ENCODE measurements at regions not wholly inside any gene's neighbourhood (a gene's known extent, or its start where the extent isn't known, plus 50 kb on each side); places are given as distances from the start of the nearest gene placed in this dataset.

GRCh38 chrX:43508694-43509093 is 147.4 kb upstream of the MAOA start:
- no peak for DNase-seq (ENCODE audit: low spot score)

GRCh38 chrX:43510209-43510608 is 145.9 kb upstream of the MAOA start:
- no peak for DNase-seq (ENCODE audit: low spot score)

- no peak for DNase-seq (ENCODE audit: low spot score)
Measured at GRCh38 chrX:43513085-43513484, 143.0 kb upstream of the MAOA start.

GRCh38 chrX:43514820-43515219 is 141.3 kb upstream of the MAOA start:
- DNase-seq (ENCODE audit: low spot score): peak; percentile 2

GRCh38 chrX:43522582-43522981 is 133.5 kb upstream of the MAOA start:
- DNase-seq (ENCODE audit: low spot score): no peak

- DNase-seq (ENCODE audit: low spot score): no peak
Measured at GRCh38 chrX:43525901-43526610, 130.0 kb upstream of the MAOA start.

- no peak for DNase-seq (ENCODE audit: low spot score)
Measured at GRCh38 chrX:43526878-43527277, 129.2 kb upstream of the MAOA start.

- DNase-seq (ENCODE audit: low spot score): no peak
Measured at GRCh38 chrX:43527801-43528200, 128.3 kb upstream of the MAOA start.

GRCh38 chrX:43530837-43531236 is 125.3 kb upstream of the MAOA start:
- no peak for DNase-seq (ENCODE audit: low spot score)

- no peak for DNase-seq (ENCODE audit: low spot score)
Measured at GRCh38 chrX:43540318-43540717, 115.8 kb upstream of the MAOA start.

- no peak for DNase-seq (ENCODE audit: low spot score)
Measured at GRCh38 chrX:43551590-43551989, 104.5 kb upstream of the MAOA start.

GRCh38 chrX:43552156-43552555 is 103.9 kb upstream of the MAOA start:
- no peak for DNase-seq (ENCODE audit: low spot score)

- DNase-seq (ENCODE audit: low spot score): no peak
Measured at GRCh38 chrX:43552703-43553102, 103.4 kb upstream of the MAOA start.

GRCh38 chrX:43553257-43553656 is 102.8 kb upstream of the MAOA start:
- no peak for DNase-seq (ENCODE audit: low spot score)

GRCh38 chrX:43556207-43556606 is 99.9 kb upstream of the MAOA start:
- no peak for DNase-seq (ENCODE audit: low spot score)

- peak; percentile 61 for DNase-seq (ENCODE audit: low spot score)
Measured at GRCh38 chrX:43557792-43558191, 98.3 kb upstream of the MAOA start.

- peak; percentile 29 for DNase-seq (ENCODE audit: low spot score)
Measured at GRCh38 chrX:43559644-43560043, 96.5 kb upstream of the MAOA start.

- DNase-seq (ENCODE audit: low spot score): no peak
Measured at GRCh38 chrX:43560247-43560946, 95.7 kb upstream of the MAOA start.

- DNase-seq (ENCODE audit: low spot score): no peak
Measured at GRCh38 chrX:43562372-43562771, 93.7 kb upstream of the MAOA start.

GRCh38 chrX:43564953-43565352 is 91.1 kb upstream of the MAOA start:
- DNase-seq (ENCODE audit: low spot score): no peak

GRCh38 chrX:43566170-43566569 is 89.9 kb upstream of the MAOA start:
- DNase-seq (ENCODE audit: low spot score): no peak

- no peak for DNase-seq (ENCODE audit: low spot score)
Measured at GRCh38 chrX:43573441-43574015, 82.6 kb upstream of the MAOA start.

GRCh38 chrX:43580621-43581020 is 75.5 kb upstream of the MAOA start:
- no peak for DNase-seq (ENCODE audit: low spot score)

- DNase-seq (ENCODE audit: low spot score): no peak
Measured at GRCh38 chrX:43581167-43581566, 74.9 kb upstream of the MAOA start.
